Urinary bladder (tissue), 3 donors: ENCODE measurements at regions not wholly inside any gene's neighbourhood (a gene's known extent, or its start where the extent isn't known, plus 50 kb on each side); places are given as distances from the start of the nearest gene placed in this dataset.

ENCODE experiments used
- DNase-seq: peaks from one replicate; pipeline ENCODE4 v3.0.0-alpha.2; 2015; ENCODE audit errors: extremely low spot score
- H3K27ac ChIP-seq: one replicate; pipeline ENCODE4 v1.5.1; 2013; ENCODE audit warnings: low read depth, mild to moderate bottlenecking, moderate library complexity
- H3K36me3 ChIP-seq: one replicate; pipeline ENCODE4 v1.6.1; 2013; ENCODE audit warnings: mild to moderate bottlenecking, moderate library complexity; ENCODE audit not compliant: insufficient read depth
- H3K4me1 ChIP-seq: one replicate; pipeline ENCODE4 v1.6.1; 2013; ENCODE audit warnings: mild to moderate bottlenecking, moderate library complexity; ENCODE audit not compliant: insufficient read depth
- H3K4me3 ChIP-seq: one replicate; pipeline ENCODE4 v1.5.1; 2013; ENCODE audit warnings: low read depth, low read length
- WGBS: extraction: QIAGEN DNeasy Blood & Tissue Kit; methylation state at CpG from one replicate; pipeline ENCODE4 v1.1.7; 2013; 5-methylcytosine and 5-hydroxymethylcytosine counted together
- donor health status: healthy with polysubstance abuse.
- donor health status: healthy.

DNA sequence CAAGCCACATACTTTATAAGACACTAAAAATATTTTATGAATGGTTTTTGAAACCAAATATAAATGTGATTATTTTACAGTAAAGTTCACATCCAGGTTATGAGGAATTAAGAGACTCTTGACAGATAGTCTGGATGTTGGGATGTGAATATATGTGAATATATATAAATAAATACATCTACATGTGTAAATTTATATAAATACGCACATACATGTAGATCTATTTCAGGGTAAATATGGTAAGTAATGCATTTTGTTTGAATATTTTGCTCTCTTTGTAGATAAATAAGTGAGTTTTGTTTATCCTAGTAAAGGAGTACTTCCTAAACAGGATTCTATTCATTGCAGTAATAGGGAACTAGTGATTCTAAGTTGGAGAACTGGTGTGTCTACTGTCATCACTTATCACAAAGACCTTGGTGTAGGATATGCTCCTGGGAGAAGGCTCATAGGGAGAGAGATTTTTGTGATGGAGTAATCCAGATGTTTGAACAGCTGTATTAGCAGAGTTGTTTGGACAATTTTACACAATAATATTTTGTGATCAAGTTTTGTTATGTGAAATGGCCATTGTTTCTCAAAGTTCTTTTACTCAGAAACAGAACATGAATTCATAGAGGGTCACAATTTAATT lies 60.2 kb upstream of the NT5C1B start:
- Histone ChIP-seq H3K4me3 (no peak overlapping the region), H3K27ac (no peak overlapping the region), H3K4me1 (no peaks in the 10 kb centered on the region), H3K36me3 (peaks cover 5% of the 10 kb centered on the region)
- 95% methylated on average over 1 of the region's 1 CpG for WGBS
- no peak for DNase-seq

- Histone ChIP-seq H3K27ac (no peak overlapping the region), H3K4me3 (no peak overlapping the region), H3K4me1 (no peaks in the 10 kb centered on the region), H3K36me3 (peaks cover 3% of the 10 kb centered on the region)
- DNase-seq: no peak
- 60% methylated on average over 3 of the region's 3 CpGs for WGBS
Observed at GRCh38 chr2:18648161-18648560, 58.8 kb upstream of the NT5C1B start.

DNA sequence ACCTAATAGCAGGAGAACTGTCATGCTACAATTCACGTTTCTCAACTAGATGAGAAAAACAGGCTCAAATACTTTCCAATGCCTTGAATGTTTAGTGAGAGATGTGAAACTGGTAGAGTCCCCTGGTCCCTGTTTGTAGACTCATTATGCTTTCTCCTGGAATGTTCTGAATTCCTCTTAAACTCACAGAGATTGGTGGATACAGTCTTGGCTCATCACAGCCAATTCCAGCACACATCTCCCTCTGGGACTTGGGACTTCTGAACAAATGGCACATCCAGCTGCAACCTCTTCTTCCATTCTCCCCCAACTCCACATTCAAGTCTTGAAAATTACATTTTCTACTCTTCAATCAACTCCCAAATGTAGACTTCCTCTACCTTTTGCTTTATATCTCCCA lies 58.4 kb upstream of the NT5C1B start:
- H3K4me1 ChIP-seq: no peaks in the 10 kb centered on the region
- 93% methylated on average over 1 of the region's 1 CpG for WGBS
- DNase-seq: no peak
- H3K36me3 ChIP-seq: peaks cover 3% of the 10 kb centered on the region
- no peak overlapping the region for H3K4me3 ChIP-seq
- no peak overlapping the region for H3K27ac ChIP-seq

GRCh38 chr2:18645315-18645714 lies 55.9 kb upstream of the NT5C1B start:
- Histone ChIP-seq H3K27ac (no peak overlapping the region), H3K4me1 (no peaks in the 10 kb centered on the region), H3K4me3 (no peak overlapping the region), H3K36me3 (peaks cover 3% of the 10 kb centered on the region)
- no peak for DNase-seq

- no peak overlapping the region for H3K27ac ChIP-seq
- H3K36me3 ChIP-seq: peaks cover 3% of the 10 kb centered on the region
- 94% methylated on average over 2 of the region's 2 CpGs for WGBS
- no peaks in the 10 kb centered on the region for H3K4me1 ChIP-seq
- H3K4me3 ChIP-seq: no peak overlapping the region
- no peak for DNase-seq
Observed at GRCh38 chr2:18644115-18644462, 54.7 kb upstream of the NT5C1B start.

GRCh38 chr2:18643326-18644114 lies 54.2 kb upstream of the NT5C1B start:
- H3K36me3 ChIP-seq: peaks cover 3% of the 10 kb centered on the region
- no peak overlapping the region for H3K27ac ChIP-seq
- no peaks in the 10 kb centered on the region for H3K4me1 ChIP-seq
- no peak overlapping the region for H3K4me3 ChIP-seq
- no peak for DNase-seq
- 84% methylated on average over 5 of the region's 5 CpGs for WGBS

DNA sequence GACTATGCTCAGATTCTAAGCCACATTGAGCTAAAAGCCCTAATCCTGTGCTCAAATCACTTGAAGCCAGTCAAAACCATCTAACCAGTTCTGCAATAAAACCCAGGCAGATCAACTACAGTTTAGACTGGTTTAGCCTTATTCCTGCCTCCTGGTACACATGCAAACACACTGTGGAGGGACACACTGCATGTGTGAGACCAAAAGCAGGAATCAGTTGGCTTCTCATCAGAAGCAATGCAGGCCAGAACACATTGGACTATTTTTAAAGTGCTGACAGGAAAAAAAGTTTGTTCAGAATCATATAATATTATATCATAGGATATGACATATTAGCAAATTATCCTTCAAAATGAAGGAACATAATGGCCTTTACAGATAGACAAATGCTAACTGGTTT lies 52.5 kb upstream of the NT5C1B start:
- no peaks in the 10 kb centered on the region for H3K4me1 ChIP-seq
- peaks cover 3% of the 10 kb centered on the region for H3K36me3 ChIP-seq
- H3K4me3 ChIP-seq: no peak overlapping the region
- H3K27ac ChIP-seq: no peak overlapping the region
- no peak for DNase-seq

GRCh38 chr2:18639756-18640453 lies 50.5 kb upstream of the NT5C1B start:
- H3K36me3 ChIP-seq: no peaks in the 10 kb centered on the region
- no peak overlapping the region for H3K4me3 ChIP-seq
- DNase-seq: no peak
- H3K27ac ChIP-seq: no peak overlapping the region
- 89% methylated on average over 8 of the region's 8 CpGs for WGBS
- no peaks in the 10 kb centered on the region for H3K4me1 ChIP-seq
